ENCODE measurements at regions not wholly inside any gene's neighbourhood (a gene's known extent, or its start where the extent isn't known, plus 50 kb on each side); places are given as distances from the start of the nearest gene placed in this dataset.

DNA sequence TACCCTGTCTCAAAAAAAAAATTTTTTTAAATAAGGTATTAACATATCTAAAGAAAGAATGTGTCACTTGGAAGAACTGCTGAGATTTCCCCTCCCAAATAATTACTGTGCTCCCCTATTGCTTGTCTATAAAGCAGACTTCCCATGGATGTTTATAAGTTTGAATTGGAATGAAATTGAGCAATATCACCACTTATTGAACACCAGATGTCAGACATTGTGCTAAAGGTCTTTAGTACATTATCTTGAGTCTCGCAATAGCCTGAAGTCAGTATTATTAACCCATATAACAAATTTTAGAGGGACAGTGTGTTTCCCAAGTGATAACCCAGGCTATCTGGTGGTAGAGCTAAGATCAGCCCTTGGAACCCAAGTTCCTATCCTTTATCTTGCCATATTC lies 69.0 kb upstream of the EPCAM start:
- Histone ChIP-seq H3K4me3 (replicated peaks in 1 of 3; ENCODE audit: insufficient read depth in 1 of 3, low read depth in 1 of 3, low read length in 3 of 3) (no peak overlapping the region), H2AFZ (ENCODE audit: low read depth, low read length) (no peak overlapping the region), H3K79me2 (ENCODE audit: control insufficient read depth, insufficient read depth, low read length) (no peaks in the 10 kb centered on the region), H3K27me3 (ENCODE audit: control insufficient read depth in 2 of 2, insufficient read depth in 2 of 2, low read length in 2 of 2) (peaks cover 12 to 13% of the 10 kb centered on the region in 2 experiments), H3K4me2 (ENCODE audit: insufficient read depth, low read length) (no peak overlapping the region), H4K20me1 (replicated peaks; ENCODE audit: control insufficient read depth, extremely low read depth, insufficient read depth, low read length) (no peaks in the 10 kb centered on the region), H3K36me3 (ENCODE audit: control insufficient read depth in 2 of 2, extremely low read depth in 1 of 2, insufficient read depth in 2 of 2, low read length in 2 of 2) (no peaks in the 10 kb centered on the region), H3K9ac (replicated peaks; ENCODE audit: extremely low read depth, insufficient read depth, low read length) (no peak overlapping the region), H3K9me3 (replicated peaks; ENCODE audit: control insufficient read depth, insufficient read depth, low read length) (no peaks in the 10 kb centered on the region), H3K27ac (ENCODE audit: insufficient read depth, low read depth, low read length) (no peak overlapping the region), H3K9me1 (replicated peaks; ENCODE audit: control insufficient read depth, extremely low read depth, insufficient read depth, low read length) (no peaks in the 10 kb centered on the region), H3K4me1 (ENCODE audit: control insufficient read depth, extremely low read depth, insufficient read depth, low read length) (no peaks in the 10 kb centered on the region)
- intact Hi-C loops (cut with micrococcal nuclease) = no loop called here
- dilution Hi-C loops (cut with MboI; ENCODE audit: extremely low pct_ligation_motif_present, low sequenced_read_pairs) = no loop called here
- DNase-seq (ENCODE audit: low read depth, low spot score) = no peak
- CTCF ChIA-PET = interaction anchor here (0.7 to 1.6 kb wide), 2 partner anchors 13 to 110 kb away, joined by 4 to 5 read pairs; no protein-coding TSS in a partner anchor
- POLR2A ChIA-PET = no interaction called here
- BruUV-seq (replicated peaks) = no TSS peak
- no peak for TF ChIP-seq FOS (IDR thresholded peaks at IDR 0.05; ENCODE audit: borderline replicate concordance, insufficient read depth, low read length)
- TF ChIP-seq JUN (IDR thresholded peaks at IDR 0.05; ENCODE audit: borderline replicate concordance, insufficient read depth, insufficient read length, low read depth) = no peak
- TF ChIP-seq, protein P1, sequence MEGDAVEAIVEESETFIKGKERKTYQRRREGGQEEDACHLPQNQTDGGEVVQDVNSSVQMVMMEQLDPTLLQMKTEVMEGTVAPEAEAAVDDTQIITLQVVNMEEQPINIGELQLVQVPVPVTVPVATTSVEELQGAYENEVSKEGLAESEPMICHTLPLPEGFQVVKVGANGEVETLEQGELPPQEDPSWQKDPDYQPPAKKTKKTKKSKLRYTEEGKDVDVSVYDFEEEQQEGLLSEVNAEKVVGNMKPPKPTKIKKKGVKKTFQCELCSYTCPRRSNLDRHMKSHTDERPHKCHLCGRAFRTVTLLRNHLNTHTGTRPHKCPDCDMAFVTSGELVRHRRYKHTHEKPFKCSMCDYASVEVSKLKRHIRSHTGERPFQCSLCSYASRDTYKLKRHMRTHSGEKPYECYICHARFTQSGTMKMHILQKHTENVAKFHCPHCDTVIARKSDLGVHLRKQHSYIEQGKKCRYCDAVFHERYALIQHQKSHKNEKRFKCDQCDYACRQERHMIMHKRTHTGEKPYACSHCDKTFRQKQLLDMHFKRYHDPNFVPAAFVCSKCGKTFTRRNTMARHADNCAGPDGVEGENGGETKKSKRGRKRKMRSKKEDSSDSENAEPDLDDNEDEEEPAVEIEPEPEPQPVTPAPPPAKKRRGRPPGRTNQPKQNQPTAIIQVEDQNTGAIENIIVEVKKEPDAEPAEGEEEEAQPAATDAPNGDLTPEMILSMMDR (IDR thresholded peaks at IDR 0.05; ENCODE audit: extremely low read depth in 1 of 2, insufficient read depth in 1 of 2, low read depth in 1 of 2, low read length in 2 of 2) = no peak
- TF ChIP-seq, protein P2, sequence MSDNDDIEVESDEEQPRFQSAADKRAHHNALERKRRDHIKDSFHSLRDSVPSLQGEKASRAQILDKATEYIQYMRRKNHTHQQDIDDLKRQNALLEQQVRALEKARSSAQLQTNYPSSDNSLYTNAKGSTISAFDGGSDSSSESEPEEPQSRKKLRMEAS (IDR thresholded peaks at IDR 0.05; ENCODE audit: insufficient read depth, insufficient read length) = no peak
- no peak for TF ChIP-seq EZH2 (IDR thresholded peaks at IDR 0.05; ENCODE audit: borderline replicate concordance, low read depth, low read length, severe bottlenecking)
- TF ChIP-seq POLR2A (IDR thresholded peaks at IDR 0.05; ENCODE audit: low read depth, low read length) = no peak
- TF ChIP-seq POLR2AphosphoS5 (IDR thresholded peaks at IDR 0.05; ENCODE audit: insufficient read depth, low read depth, low read length) = no peak
- no peak for TF ChIP-seq MYC (IDR thresholded peaks at IDR 0.05; ENCODE audit: low read depth, low read length)
- TF ChIP-seq GATA2 (IDR thresholded peaks at IDR 0.05; ENCODE audit: insufficient read depth, insufficient read length, low read depth, low read length) = no peak
- FAIRE-seq = no peak
